SK-N-SH (cell line): ENCODE measurements at regions not wholly inside any gene's neighbourhood (a gene's known extent, or its start where the extent isn't known, plus 50 kb on each side); places are given as distances from the start of the nearest gene placed in this dataset.
"Not testable (repeated sequence)": the region's sequence is repeated elsewhere in the genome, so short reads cannot be mapped to it uniquely, and the experiment has no call there.

Source experiments
- CTCF ChIP-seq: fragments of 200-600 bp; sonication (generic); IDR thresholded peaks from 2 replicates; pipeline ENCODE4 v1.6.1; 2017; ENCODE audit warnings: antibody characterized with exemption, mild to moderate bottlenecking, moderate library complexity
- NFIC ChIP-seq: IDR thresholded peaks from 2 replicates; pipeline ENCODE4 v1.4.0; 2012; ENCODE audit warnings: borderline replicate concordance
- POLR2AphosphoS5 ChIP-seq: IDR thresholded peaks from 2 replicates; pipeline ENCODE4 v1.6.1; 2012; ENCODE audit warnings: low read depth, low read length
- RAD21 ChIP-seq: IDR thresholded peaks from 2 replicates; pipeline ENCODE4 v1.6.1; 2012; ENCODE audit warnings: mild to moderate bottlenecking, low read length

- not testable (repeated sequence) for TF ChIP-seq RAD21, CTCF, POLR2AphosphoS5, NFIC
These were observed 66.6 kb upstream of the ZNF195 start for GRCh38 chr11:3445535-3445934.
